ENCODE measurements at regions not wholly inside any gene's neighbourhood (a gene's known extent, or its start where the extent isn't known, plus 50 kb on each side); places are given as distances from the start of the nearest gene placed in this dataset.

GRCh38 chr19:16019691-16020448, 56.4 kb upstream of the TPM4 start:
- no peak overlapping the region for H3K4me3 ChIP-seq (replicated peaks in 1 of 4; ENCODE audit: control extremely low read depth in 1 of 4, insufficient read depth in 1 of 4, low read depth in 3 of 4, low read length in 4 of 4)
- H4K20me1 ChIP-seq (ENCODE audit: control insufficient read depth, extremely low read depth, insufficient read depth, low read length): no peaks in the 10 kb centered on the region
- H3K79me2 ChIP-seq (ENCODE audit: control insufficient read depth, insufficient read depth, low read length): no peaks in the 10 kb centered on the region
- H3K4me2 ChIP-seq (ENCODE audit: extremely low read depth, insufficient read depth, low read length): no peak overlapping the region
- no peaks in the 10 kb centered on the region for H3K27me3 ChIP-seq (ENCODE audit: control insufficient read depth, insufficient read depth, low read length)
- no peaks in the 10 kb centered on the region for H3K36me3 ChIP-seq (ENCODE audit: control insufficient read depth, insufficient read depth, low read length)
- H3K27ac ChIP-seq (ENCODE audit: insufficient read depth, low read length): no peak overlapping the region
- no peak for TF ChIP-seq EZH2 (IDR thresholded peaks at IDR 0.05; ENCODE audit: low read length, missing control alignments)
- TF ChIP-seq CTCF (conservative IDR thresholded peaks at IDR 0.05 in 1 of 2, IDR thresholded peaks at IDR 0.05 in 1 of 2; ENCODE audit: low read depth in 1 of 2, low read length in 2 of 2): no peak
- H3K9me3 ChIP-seq (ENCODE audit: control insufficient read depth, insufficient read depth, low read depth, low read length): no peaks in the 10 kb centered on the region
- H3K4me1 ChIP-seq (ENCODE audit: control insufficient read depth, extremely low read depth, insufficient read depth, low read length): no peaks in the 10 kb centered on the region
- no peak overlapping the region for H2AFZ ChIP-seq (ENCODE audit: low read length)
- no peak for DNase-seq (ENCODE audit: low read depth in 2 of 2)
- no peak overlapping the region for H3K9ac ChIP-seq (ENCODE audit: insufficient read depth, low read length)

GRCh38 chr19:16021796-16022195, 54.5 kb upstream of the TPM4 start:
- H3K9me3 ChIP-seq (ENCODE audit: control insufficient read depth, insufficient read depth, low read depth, low read length): no peaks in the 10 kb centered on the region
- H3K4me3 ChIP-seq (replicated peaks in 1 of 4; ENCODE audit: control extremely low read depth in 1 of 4, insufficient read depth in 1 of 4, low read depth in 3 of 4, low read length in 4 of 4): no peak overlapping the region
- no peaks in the 10 kb centered on the region for H3K4me1 ChIP-seq (ENCODE audit: control insufficient read depth, extremely low read depth, insufficient read depth, low read length)
- no peaks in the 10 kb centered on the region for H3K27me3 ChIP-seq (ENCODE audit: control insufficient read depth, insufficient read depth, low read length)
- H3K9ac ChIP-seq (ENCODE audit: insufficient read depth, low read length): no peak overlapping the region
- DNase-seq (ENCODE audit: low read depth in 2 of 2): no peak
- no peak overlapping the region for H2AFZ ChIP-seq (ENCODE audit: low read length)
- no peaks in the 10 kb centered on the region for H4K20me1 ChIP-seq (ENCODE audit: control insufficient read depth, extremely low read depth, insufficient read depth, low read length)
- no peak overlapping the region for H3K27ac ChIP-seq (ENCODE audit: insufficient read depth, low read length)
- no peak for TF ChIP-seq CTCF (conservative IDR thresholded peaks at IDR 0.05 in 1 of 2, IDR thresholded peaks at IDR 0.05 in 1 of 2; ENCODE audit: low read depth in 1 of 2, low read length in 2 of 2)
- no peak for TF ChIP-seq EZH2 (IDR thresholded peaks at IDR 0.05; ENCODE audit: low read length, missing control alignments)
- H3K79me2 ChIP-seq (ENCODE audit: control insufficient read depth, insufficient read depth, low read length): no peaks in the 10 kb centered on the region
- H3K36me3 ChIP-seq (ENCODE audit: control insufficient read depth, insufficient read depth, low read length): no peaks in the 10 kb centered on the region
- no peak overlapping the region for H3K4me2 ChIP-seq (ENCODE audit: extremely low read depth, insufficient read depth, low read length)

GRCh38 chr19:16022251-16022650, 54.0 kb upstream of the TPM4 start:
- H3K4me1 ChIP-seq (ENCODE audit: control insufficient read depth, extremely low read depth, insufficient read depth, low read length): no peaks in the 10 kb centered on the region
- no peaks in the 10 kb centered on the region for H3K27me3 ChIP-seq (ENCODE audit: control insufficient read depth, insufficient read depth, low read length)
- H3K27ac ChIP-seq (ENCODE audit: insufficient read depth, low read length): no peak overlapping the region
- H3K9me3 ChIP-seq (ENCODE audit: control insufficient read depth, insufficient read depth, low read depth, low read length): no peaks in the 10 kb centered on the region
- no peaks in the 10 kb centered on the region for H4K20me1 ChIP-seq (ENCODE audit: control insufficient read depth, extremely low read depth, insufficient read depth, low read length)
- H3K9ac ChIP-seq (ENCODE audit: insufficient read depth, low read length): no peak overlapping the region
- no peak overlapping the region for H3K4me2 ChIP-seq (ENCODE audit: extremely low read depth, insufficient read depth, low read length)
- H2AFZ ChIP-seq (ENCODE audit: low read length): no peak overlapping the region
- DNase-seq (ENCODE audit: low read depth in 2 of 2): no peak
- H3K4me3 ChIP-seq (replicated peaks in 1 of 4; ENCODE audit: control extremely low read depth in 1 of 4, insufficient read depth in 1 of 4, low read depth in 3 of 4, low read length in 4 of 4): no peak overlapping the region
- no peaks in the 10 kb centered on the region for H3K79me2 ChIP-seq (ENCODE audit: control insufficient read depth, insufficient read depth, low read length)
- no peaks in the 10 kb centered on the region for H3K36me3 ChIP-seq (ENCODE audit: control insufficient read depth, insufficient read depth, low read length)
- TF ChIP-seq EZH2 (IDR thresholded peaks at IDR 0.05; ENCODE audit: low read length, missing control alignments) (no peak), CTCF (conservative IDR thresholded peaks at IDR 0.05 in 1 of 2, IDR thresholded peaks at IDR 0.05 in 1 of 2; ENCODE audit: low read depth in 1 of 2, low read length in 2 of 2) (no peak)
